ENCODE measurements at regions not wholly inside any gene's neighbourhood (a gene's known extent, or its start where the extent isn't known, plus 50 kb on each side); places are given as distances from the start of the nearest gene placed in this dataset.

- no peak for TF ChIP-seq CTCF (conservative IDR thresholded peaks at IDR 0.05; ENCODE audit: control insufficient read depth, insufficient read depth, low read depth, low read length)
- no peak overlapping the region for H3K4me3 ChIP-seq (ENCODE audit: control insufficient read depth, low read depth, low read length)
- no peak for DNase-seq (ENCODE audit: low read depth)
Measured at GRCh38 chr6:72504406-72504805, 117.5 kb upstream of the KCNQ5 start.

GRCh38 chr6:72505446-72505845 lies 116.4 kb upstream of the KCNQ5 start:
- TF ChIP-seq CTCF (conservative IDR thresholded peaks at IDR 0.05; ENCODE audit: control insufficient read depth, insufficient read depth, low read depth, low read length) = no peak
- DNase-seq (ENCODE audit: low read depth) = no peak
- no peak overlapping the region for H3K4me3 ChIP-seq (ENCODE audit: control insufficient read depth, low read depth, low read length)

GRCh38 chr6:72519871-72520270 lies 102.0 kb upstream of the KCNQ5 start:
- no peak for DNase-seq (ENCODE audit: low read depth)
- no peak for TF ChIP-seq CTCF (conservative IDR thresholded peaks at IDR 0.05; ENCODE audit: control insufficient read depth, insufficient read depth, low read depth, low read length)
- no peak overlapping the region for H3K4me3 ChIP-seq (ENCODE audit: control insufficient read depth, low read depth, low read length)

GRCh38 chr6:72521684-72522083 lies 100.2 kb upstream of the KCNQ5 start:
- no peak for TF ChIP-seq CTCF (conservative IDR thresholded peaks at IDR 0.05; ENCODE audit: control insufficient read depth, insufficient read depth, low read depth, low read length)
- no peak for DNase-seq (ENCODE audit: low read depth)
- no peak overlapping the region for H3K4me3 ChIP-seq (ENCODE audit: control insufficient read depth, low read depth, low read length)

GRCh38 chr6:72522735-72523141 lies 99.1 kb upstream of the KCNQ5 start:
- no peak for TF ChIP-seq CTCF (conservative IDR thresholded peaks at IDR 0.05; ENCODE audit: control insufficient read depth, insufficient read depth, low read depth, low read length)
- no peak for DNase-seq (ENCODE audit: low read depth)
- no peak overlapping the region for H3K4me3 ChIP-seq (ENCODE audit: control insufficient read depth, low read depth, low read length)

- DNase-seq (ENCODE audit: low read depth) = no peak
- H3K4me3 ChIP-seq (ENCODE audit: control insufficient read depth, low read depth, low read length) = no peak overlapping the region
- no peak for TF ChIP-seq CTCF (conservative IDR thresholded peaks at IDR 0.05; ENCODE audit: control insufficient read depth, insufficient read depth, low read depth, low read length)
Measured at GRCh38 chr6:72524011-72524645, 97.7 kb upstream of the KCNQ5 start.
